B cell (primary cell): ENCODE measurements at regions not wholly inside any gene's neighbourhood (a gene's known extent, or its start where the extent isn't known, plus 50 kb on each side); places are given as distances from the start of the nearest gene placed in this dataset.

Experiments used
- ATAC-seq: fragments of 200-7000 bp; cut with Tn5 transposase; one replicate; pipeline ENCODE4 v1.10.0; 2021; ENCODE audit warnings: low read depth, mild to moderate bottlenecking, moderate number of reproducible peaks, moderate library complexity
- CTCF ChIA-PET: fragments of 350-600 bp; sonication (Branson Sonifier 250); formaldehyde crosslinking; loops from one replicate; lab custom pipeline; 2021; ENCODE audit warnings: antibody characterized with exemption, inconsistent platforms; lab: Charles Lee
- POLR2A ChIA-PET: fragments of 350-600 bp; sonication (Branson Sonifier 250); formaldehyde crosslinking; loops from one replicate; lab custom pipeline; 2021; ENCODE audit warnings: antibody characterized with exemption; lab: Charles Lee
- DNase-seq: peaks from one replicate; pipeline ENCODE4 v3.0.0; 2013
- H2AFZ ChIP-seq: 2 replicates; pipeline ENCODE4 v1.6.1; 2012; ENCODE audit warnings: mild to moderate bottlenecking, low read depth, low read length; ENCODE audit not compliant: insufficient read depth, poor library complexity, severe bottlenecking
- H3K27ac ChIP-seq, 2 donors: 1 replicate in 1 of 2; 2 replicates in 1 of 2; pipeline ENCODE4 v1.5.1; 2012 to 2013; ENCODE audit warnings: low read length in 2 of 2, mild to moderate bottlenecking in 2 of 2, moderate library complexity in 1 of 2
- H3K27me3 ChIP-seq, 4 experiments: fragments of 200-600 bp in 1 of 4; sonication (generic) in 1 of 4; replicated peaks in 1 of 4; 1 replicate in 2 of 4; 2 replicates in 2 of 4; pipeline versions ENCODE4 v1.6.1 to v1.7.0; 2013 to 2016; ENCODE audit warnings: low read length in 3 of 4, mild to moderate bottlenecking in 2 of 4, mixed read lengths in 1 of 4, moderate library complexity in 1 of 4; ENCODE audit not compliant: insufficient read depth in 4 of 4, control insufficient read depth in 3 of 4; ENCODE audit errors: control extremely low read depth in 1 of 4
- H3K36me3 ChIP-seq, 2 experiments: replicated peaks in 1 of 2; 1 replicate in 1 of 2; 2 replicates in 1 of 2; pipeline versions ENCODE4 v1.6.1 to v1.7.1; 2013; ENCODE audit warnings: low read length in 1 of 2; ENCODE audit not compliant: insufficient read depth in 2 of 2, control insufficient read depth in 1 of 2; ENCODE audit errors: control extremely low read depth in 1 of 2, extremely low read depth in 1 of 2
- H3K4me1 ChIP-seq, 2 donors: fragments of 200-600 bp in 1 of 2; sonication (generic) in 1 of 2; 1 replicate in 1 of 2; 2 replicates in 1 of 2; pipeline versions ENCODE4 v1.5.1 to v1.6.1; 2013 to 2017; ENCODE audit warnings: low read length in 2 of 2; ENCODE audit not compliant: control insufficient read depth in 2 of 2, insufficient read depth in 2 of 2
- H3K4me2 ChIP-seq: replicated peaks from 2 replicates; pipeline ENCODE3; 2012; ENCODE audit warnings: mild to moderate bottlenecking, low read depth, low read length; ENCODE audit not compliant: poor library complexity, severe bottlenecking
- H3K4me3 ChIP-seq, 5 experiments: fragments of 200-600 bp in 1 of 5; sonication (generic) in 1 of 5; 1 replicate in 3 of 5; 2 replicates in 2 of 5; pipeline versions ENCODE4 v1.5.1 to v1.7.0; 2011 to 2016; ENCODE audit warnings: low read length in 4 of 5, mild to moderate bottlenecking in 4 of 5, low read depth in 2 of 5, control low read depth in 1 of 5, moderate library complexity in 1 of 5; ENCODE audit not compliant: insufficient read depth in 1 of 5; ENCODE audit errors: control extremely low read depth in 1 of 5, extremely low read depth in 1 of 5
- H3K79me2 ChIP-seq: fragments of 200-600 bp; sonication (generic); one replicate; pipeline ENCODE4 v1.6.0; 2016; ENCODE audit warnings: low read length; ENCODE audit not compliant: control insufficient read depth, insufficient read depth
- H3K9ac ChIP-seq: fragments of 200-600 bp; sonication (generic); 2 replicates; pipeline ENCODE4 v1.6.1; 2017; ENCODE audit warnings: mild to moderate bottlenecking, low read length, moderate library complexity
- H3K9me3 ChIP-seq, 3 donors: one replicate each; pipeline versions ENCODE4 v1.6.1 to v1.7.1; 2013; ENCODE audit warnings: low read length in 2 of 3; ENCODE audit not compliant: control insufficient read depth in 2 of 3, insufficient read depth in 1 of 3; ENCODE audit errors: control extremely low read depth in 1 of 3
- H4K20me1 ChIP-seq: 2 replicates; pipeline ENCODE4 v1.6.0; 2012; ENCODE audit warnings: mild to moderate bottlenecking, low read length; ENCODE audit not compliant: insufficient read depth, control insufficient read depth, poor library complexity, severe bottlenecking
- H3K27ac Mint-ChIP-seq: one replicate; pipeline ENCODE4 v1.8.0; 2021; ENCODE audit warnings: mixed read lengths
- H3K27me3 Mint-ChIP-seq: one replicate; pipeline ENCODE4 v1.8.0; 2021; ENCODE audit warnings: mixed read lengths
- H3K4me1 Mint-ChIP-seq: one replicate; pipeline ENCODE4 v1.8.0; 2021; ENCODE audit warnings: mixed read lengths
- H3K4me3 Mint-ChIP-seq: one replicate; pipeline ENCODE4 v1.8.0; 2021; ENCODE audit warnings: mixed read lengths
- H3K9me3 Mint-ChIP-seq: one replicate; pipeline ENCODE4 v1.8.0; 2022; ENCODE audit warnings: mixed read lengths; ENCODE audit not compliant: insufficient read depth
- CTCF ChIP-seq: fragments of 200-600 bp; IDR thresholded peaks from one replicate; pipeline ENCODE4 v1.8.0; 2022; ENCODE audit warnings: antibody characterized with exemption, mild to moderate bottlenecking
- EZH2 ChIP-seq: IDR thresholded peaks from 2 replicates; pipeline ENCODE4 v1.6.1; 2012; ENCODE audit warnings: borderline replicate concordance, low read depth, mild to moderate bottlenecking, moderate library complexity, low read length; ENCODE audit not compliant: insufficient read depth, poor library complexity, severe bottlenecking
- WGBS: methylation state at CpG from one replicate; pipeline ENCODE4 v1.1.5; 2013; ENCODE audit warnings: missing lambda C conversion rate; ENCODE audit not compliant: insufficient coverage; 5-methylcytosine and 5-hydroxymethylcytosine counted together
- intact Hi-C: fragments of 100-400 bp; cut with micrococcal nuclease; formaldehyde crosslinking; loops from one replicate; pipeline ENCODE4 v1.10.0; 2022

GRCh38 chr3:21839592-21839991, 88.6 kb upstream of the ZNF385D start:
- Mint-ChIP-seq H3K27me3 (no peaks in the 10 kb centered on the region), H3K27ac (no peak overlapping the region), H3K4me3 (no peak overlapping the region), H3K9me3 (no peaks in the 10 kb centered on the region), H3K4me1 (no peaks in the 10 kb centered on the region)
- Histone ChIP-seq H3K27me3 (no peaks in the 10 kb centered on the region), H3K9me3 (no peaks in the 10 kb centered on the region), H3K4me3 (no peak overlapping the region), H2AFZ (no peak overlapping the region), H3K36me3 (no peaks in the 10 kb centered on the region), H3K4me2 (no peak overlapping the region), H3K9ac (no peak overlapping the region), H3K4me1 (no peaks in the 10 kb centered on the region), H3K27ac (no peak overlapping the region), H4K20me1 (no peaks in the 10 kb centered on the region), H3K79me2 (no peaks in the 10 kb centered on the region)
- intact Hi-C loops, result no loop called here
- no peak for TF ChIP-seq EZH2
- peak; percentile 22 for TF ChIP-seq CTCF
- no peak for DNase-seq
- CTCF ChIA-PET, result no interaction called here
- no peak for ATAC-seq
- POLR2A ChIA-PET, result no interaction called here
- no CpG with 5 or more reads among the region's 3 CpGs for WGBS

GRCh38 chr3:21847005-21847404, 96.0 kb upstream of the ZNF385D start:
- Mint-ChIP-seq H3K9me3 (no peaks in the 10 kb centered on the region), H3K4me1 (no peaks in the 10 kb centered on the region), H3K27me3 (no peaks in the 10 kb centered on the region), H3K4me3 (no peak overlapping the region), H3K27ac (no peak overlapping the region)
- no peak overlapping the region for H3K4me2 ChIP-seq
- intact Hi-C loops, result no loop called here
- H3K27ac ChIP-seq, result no peak overlapping the region
- TF ChIP-seq CTCF (no peak), EZH2 (no peak)
- POLR2A ChIA-PET, result no interaction called here
- no peak overlapping the region for H2AFZ ChIP-seq
- CTCF ChIA-PET, result no interaction called here
- ATAC-seq (no peak), DNase-seq (no peak)
- H3K4me3 ChIP-seq, result no peak overlapping the region
- H3K4me1 ChIP-seq, result no peaks in the 10 kb centered on the region
- H4K20me1 ChIP-seq, result no peaks in the 10 kb centered on the region
- no peaks in the 10 kb centered on the region for H3K27me3 ChIP-seq
- no CpG with 5 or more reads among the region's 2 CpGs for WGBS
- H3K9me3 ChIP-seq, result no peaks in the 10 kb centered on the region
- H3K9ac ChIP-seq, result no peak overlapping the region
- no peaks in the 10 kb centered on the region for H3K36me3 ChIP-seq
- H3K79me2 ChIP-seq, result no peaks in the 10 kb centered on the region
